H1 (cell line): ENCODE measurements at regions not wholly inside any gene's neighbourhood (a gene's known extent, or its start where the extent isn't known, plus 50 kb on each side); places are given as distances from the start of the nearest gene placed in this dataset.

Source experiments
- CTCF ChIA-PET: fragments of 300-600 bp; sonication (Branson Sonifier 250); formaldehyde crosslinking; loops from one replicate; lab custom pipeline; 2021; ENCODE audit not compliant: partially characterized antibody; lab: Charles Lee
- POLR2A ChIA-PET: fragments of 300-600 bp; sonication (Branson Sonifier 250); formaldehyde crosslinking; loops from one replicate; lab custom pipeline; 2021; ENCODE audit warnings: inconsistent platforms; ENCODE audit not compliant: partially characterized antibody; lab: Charles Lee
- DNase-seq, 2 experiments: peaks; one replicate each; pipeline versions ENCODE4 v3.0.0 to v3.0.0-alpha.2; 2010 to 2022; ENCODE audit warnings: low spot score in 2 of 2, low read depth in 1 of 2, mixed read lengths in 1 of 2
- FAIRE-seq: peaks from 2 replicates; lab custom pipeline; 2011; peaks lifted over from hg19 to GRCh38; lab: Jason Lieb, UNC
- H2AFZ ChIP-seq: 2 replicates; pipeline ENCODE4 v1.8.1; 2012; ENCODE audit warnings: low read length, inconsistent platforms
- H2AK5ac ChIP-seq: 2 replicates; pipeline ENCODE4 v1.6.1; 2013; ENCODE audit warnings: low read depth, low read length
- H2BK120ac ChIP-seq: replicated peaks from 2 replicates; pipeline ENCODE3; 2013; ENCODE audit warnings: low read depth, low read length, inconsistent platforms
- H2BK12ac ChIP-seq: 2 replicates; pipeline ENCODE4 v1.6.1; 2013; ENCODE audit warnings: low read depth, low read length
- H2BK15ac ChIP-seq: 2 replicates; pipeline ENCODE4 v1.6.1; 2013; ENCODE audit warnings: low read length
- H2BK20ac ChIP-seq: 2 replicates; pipeline ENCODE4 v1.6.1; 2013; ENCODE audit warnings: low read length
- H2BK5ac ChIP-seq: 2 replicates; pipeline ENCODE4 v1.6.1; 2013; ENCODE audit warnings: low read depth, low read length
- H3K14ac ChIP-seq: 2 replicates; pipeline ENCODE4 v1.6.1; 2013; ENCODE audit warnings: inconsistent platforms; ENCODE audit not compliant: insufficient read length
- H3K18ac ChIP-seq: 2 replicates; pipeline ENCODE4 v1.6.1; 2013; ENCODE audit warnings: low read length; ENCODE audit errors: extremely low read depth
- H3K23ac ChIP-seq: 2 replicates; pipeline ENCODE4 v1.6.1; 2013; ENCODE audit warnings: inconsistent platforms; ENCODE audit not compliant: insufficient read length
- H3K23me2 ChIP-seq: 2 replicates; pipeline ENCODE4 v1.6.1; 2013; ENCODE audit warnings: low read depth, low read length
- H3K27ac ChIP-seq: 2 replicates; pipeline ENCODE4 v1.6.1; 2011; ENCODE audit warnings: low read depth, low read length, inconsistent platforms
- H3K27me3 ChIP-seq, 4 experiments: replicated peaks in 1 of 4; 1 replicate in 1 of 4; 2 replicates in 3 of 4; pipeline versions ENCODE4 v1.6.1 to v1.8.1; 2011 to 2013; ENCODE audit warnings: low read length in 3 of 4, mild to moderate bottlenecking in 3 of 4, inconsistent platforms in 2 of 4, mixed read lengths in 2 of 4, moderate library complexity in 1 of 4; ENCODE audit not compliant: control insufficient read depth in 3 of 4, insufficient read depth in 3 of 4; ENCODE audit errors: extremely low read depth in 1 of 4
- H3K36me3 ChIP-seq, 4 experiments: 2 replicates each; pipeline versions ENCODE4 v1.6.1 to v1.8.1; 2011 to 2013; ENCODE audit warnings: mild to moderate bottlenecking in 4 of 4, low read length in 3 of 4, moderate library complexity in 2 of 4, control low read depth in 1 of 4, inconsistent platforms in 1 of 4; ENCODE audit not compliant: insufficient read depth in 4 of 4, control insufficient read depth in 2 of 4
- H3K4ac ChIP-seq: replicated peaks from 2 replicates; pipeline ENCODE3; 2013; ENCODE audit warnings: low read length, low read depth, mixed read lengths, inconsistent platforms; ENCODE audit not compliant: insufficient read length
- H3K4me1 ChIP-seq, 4 experiments: replicated peaks in 1 of 4; 1 replicate in 1 of 4; 2 replicates in 3 of 4; pipeline versions ENCODE4 v1.6.1 to v1.8.1; 2011 to 2013; ENCODE audit warnings: low read length in 3 of 4, inconsistent platforms in 2 of 4, mixed read lengths in 1 of 4; ENCODE audit not compliant: insufficient read depth in 4 of 4, control insufficient read depth in 3 of 4
- H3K4me2 ChIP-seq, 2 experiments: 2 replicates each; pipeline versions ENCODE4 v1.6.1 to v1.8.1; 2011 to 2013; ENCODE audit warnings: low read depth in 2 of 2, low read length in 2 of 2, control low read depth in 1 of 2, inconsistent platforms in 1 of 2, mild to moderate bottlenecking in 1 of 2; ENCODE audit not compliant: insufficient read depth in 1 of 2
- H3K4me3 ChIP-seq, 4 experiments: fragments of 200-600, 300-600 bp in 1 of 4; sonication (generic), shearing (Covaris generic), sonication (Bioruptor Twin) in 1 of 4; 2 replicates each; pipeline versions ENCODE4 v1.5.1 to v1.8.1; 2011 to 2016; ENCODE audit warnings: low read length in 4 of 4, low read depth in 3 of 4, control low read depth in 2 of 4, inconsistent platforms in 2 of 4, mild to moderate bottlenecking in 2 of 4, mixed read lengths in 1 of 4, moderate library complexity in 1 of 4; ENCODE audit not compliant: insufficient read depth in 2 of 4; ENCODE audit errors: extremely low read depth in 1 of 4
- H3K56ac ChIP-seq: replicated peaks from 2 replicates; pipeline ENCODE3; 2013; ENCODE audit warnings: low read depth, mild to moderate bottlenecking, mixed read lengths, low read length, inconsistent platforms; ENCODE audit not compliant: insufficient read length
- H3K79me1 ChIP-seq: 2 replicates; pipeline ENCODE4 v1.6.1; 2013; ENCODE audit warnings: low read depth, low read length, control low read depth
- H3K79me2 ChIP-seq, 2 experiments: 2 replicates each; pipeline versions ENCODE4 v1.6.1 to v1.8.1; 2012 to 2013; ENCODE audit warnings: low read length in 2 of 2, mild to moderate bottlenecking in 2 of 2, inconsistent platforms in 1 of 2; ENCODE audit not compliant: insufficient read depth in 2 of 2, control insufficient read depth in 1 of 2
- H3K9ac ChIP-seq, 4 experiments: replicated peaks in 1 of 4; 1 replicate in 1 of 4; 2 replicates in 3 of 4; pipeline versions ENCODE4 v1.6.1 to v1.8.1; 2011 to 2013; ENCODE audit warnings: low read depth in 3 of 4, low read length in 3 of 4, control low read depth in 2 of 4, mild to moderate bottlenecking in 2 of 4, moderate library complexity in 2 of 4, inconsistent platforms in 1 of 4; ENCODE audit errors: extremely low read depth in 1 of 4
- H3K9me3 ChIP-seq, 2 experiments: 2 replicates each; pipeline versions ENCODE4 v1.6.1 to v1.8.1; 2012 to 2013; ENCODE audit warnings: mild to moderate bottlenecking in 2 of 2, moderate library complexity in 2 of 2, control low read depth in 1 of 2, inconsistent platforms in 1 of 2, low read depth in 1 of 2, low read length in 1 of 2, mixed read lengths in 1 of 2; ENCODE audit not compliant: insufficient read depth in 2 of 2
- H4K20me1 ChIP-seq, 2 experiments: replicated peaks in 1 of 2; 2 replicates each; pipeline versions ENCODE3 to v1.8.1; 2011 to 2013; ENCODE audit warnings: inconsistent platforms in 2 of 2, low read length in 2 of 2, mild to moderate bottlenecking in 1 of 2; ENCODE audit not compliant: insufficient read depth in 2 of 2, control insufficient read depth in 1 of 2
- H4K5ac ChIP-seq: 2 replicates; pipeline ENCODE4 v1.6.1; 2013; ENCODE audit warnings: low read length, low read depth, mixed read lengths, inconsistent platforms; ENCODE audit not compliant: insufficient read length
- H4K8ac ChIP-seq: 2 replicates; pipeline ENCODE4 v1.8.0; 2013; ENCODE audit warnings: mild to moderate bottlenecking, moderate library complexity, low read length, inconsistent platforms; ENCODE audit not compliant: insufficient read depth; ENCODE audit errors: extremely low read depth
- H4K91ac ChIP-seq: replicated peaks from 2 replicates; pipeline ENCODE3; 2013; ENCODE audit warnings: low read length, mixed read lengths, inconsistent platforms; ENCODE audit not compliant: insufficient read length
- BCL11A ChIP-seq, 2 experiments: IDR thresholded peaks; one replicate each; pipeline ENCODE4 v1.6.1; 2011; ENCODE audit warnings: low read depth in 2 of 2, low read length in 2 of 2, mild to moderate bottlenecking in 2 of 2
- BRCA1 ChIP-seq: IDR thresholded peaks from 2 replicates; pipeline ENCODE4 v1.6.1; 2012; ENCODE audit warnings: low read depth, low read length, improper control_type of control experiment
- CEBPB ChIP-seq: IDR thresholded peaks from 2 replicates; pipeline ENCODE4 v1.6.1; 2012; ENCODE audit warnings: low read depth, low read length
- CHD1 ChIP-seq: IDR thresholded peaks from 2 replicates; pipeline ENCODE4 v1.6.1; 2012; ENCODE audit warnings: low read depth, low read length, improper control_type of control experiment
- GABPA ChIP-seq: IDR thresholded peaks from 2 replicates; pipeline ENCODE4 v1.6.1; 2011; ENCODE audit warnings: mild to moderate bottlenecking, low read length, moderate library complexity, borderline replicate concordance; ENCODE audit not compliant: insufficient read depth
- HDAC2 ChIP-seq, 2 experiments: fragments of 300-600 bp in 1 of 2; sonication (generic) in 1 of 2; IDR thresholded peaks; 2 replicates each; pipeline ENCODE4 v1.6.1; 2011 to 2012; ENCODE audit warnings: low read depth in 2 of 2, low read length in 2 of 2, mild to moderate bottlenecking in 2 of 2, moderate library complexity in 2 of 2, borderline replicate concordance in 1 of 2, inconsistent platforms in 1 of 2
- HDAC6 ChIP-seq: IDR thresholded peaks from one replicate; pipeline ENCODE4 v1.7.1; 2012; ENCODE audit warnings: low read depth, mild to moderate bottlenecking, inconsistent platforms, low read length, moderate library complexity
- JUN ChIP-seq: IDR thresholded peaks from 2 replicates; pipeline ENCODE4 v1.6.1; 2011; ENCODE audit warnings: low read depth, mild to moderate bottlenecking, improper control_type of control experiment, low read length
- JUND ChIP-seq: IDR thresholded peaks from 2 replicates; pipeline ENCODE4 v1.6.1; 2011; ENCODE audit warnings: mild to moderate bottlenecking, improper control_type of control experiment, low read length
- KDM5A ChIP-seq: fragments of 200-600 bp; IDR thresholded peaks from 2 replicates; pipeline ENCODE4 v1.7.1; 2012; ENCODE audit warnings: mild to moderate bottlenecking, low read length, inconsistent platforms, mixed read lengths
- RAD21 ChIP-seq, 2 experiments: IDR thresholded peaks in 1 of 2; conservative IDR thresholded peaks in 1 of 2; 2 replicates each; pipeline ENCODE4 v1.6.1; 2011; ENCODE audit warnings: low read depth in 2 of 2, low read length in 2 of 2, improper control_type of control experiment in 1 of 2, inconsistent platforms in 1 of 2, mild to moderate bottlenecking in 1 of 2, moderate library complexity in 1 of 2
- RBBP5 ChIP-seq: IDR thresholded peaks from 2 replicates; pipeline ENCODE4 v1.7.1; 2012; ENCODE audit warnings: low read depth, mild to moderate bottlenecking, inconsistent platforms, low read length, moderate library complexity, borderline replicate concordance
- RNF2 ChIP-seq: fragments of 200-900, 300-1000 bp; sonication (generic); IDR thresholded peaks from 2 replicates; pipeline ENCODE4 v1.7.1; 2016; ENCODE audit warnings: borderline replicate concordance, low read depth, mild to moderate bottlenecking, antibody characterized with exemption, low read length; ENCODE audit not compliant: poor library complexity, severe bottlenecking; ENCODE audit errors: missing control alignments
- SP1 ChIP-seq: IDR thresholded peaks from 2 replicates; pipeline ENCODE4 v1.6.1; 2011; ENCODE audit warnings: low read depth, low read length
- SP2 ChIP-seq: IDR thresholded peaks from 2 replicates; pipeline ENCODE4 v1.6.1; 2012; ENCODE audit warnings: mild to moderate bottlenecking, low read length, inconsistent platforms
- WGBS, 2 experiments: shearing (Covaris generic) in 1 of 2; methylation state at CpG; one replicate each; pipeline versions ENCODE4 v1.1.6 to v1.1.7; 2013 to 2015; ENCODE audit warnings: low lambda C conversion rate in 2 of 2, mixed read lengths in 2 of 2, inconsistent platforms in 1 of 2, low coverage in 1 of 2, missing lambda C conversion rate in 1 of 2; ENCODE audit not compliant: insufficient replicate concordance in 2 of 2, insufficient coverage in 1 of 2, insufficient read length in 1 of 2; ENCODE audit errors: extremely low coverage in 1 of 2, missing lambda C conversion rate in 1 of 2; 5-methylcytosine and 5-hydroxymethylcytosine counted together

DNA sequence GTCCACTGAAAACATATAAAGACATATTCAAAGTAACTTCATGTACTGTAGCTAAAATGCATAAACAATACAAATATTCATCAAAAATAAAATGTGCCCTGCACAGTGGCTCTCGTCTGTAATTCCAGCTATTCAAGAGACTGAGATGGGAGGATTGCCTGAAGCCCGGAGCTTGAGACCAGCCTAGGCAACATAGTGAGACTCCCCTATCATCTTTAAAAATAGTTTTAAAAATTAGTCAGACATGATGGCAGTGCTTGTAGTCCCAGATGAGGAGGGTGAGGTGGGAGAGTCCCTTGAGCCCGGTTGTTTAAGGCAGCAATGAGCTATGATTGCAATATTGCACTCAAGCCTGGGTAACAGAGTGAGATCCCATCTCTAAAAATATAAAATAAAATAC lies 534.1 kb downstream of the ANXA1 start:
- Histone ChIP-seq H3K23ac (no peak overlapping the region), H4K91ac (no peak overlapping the region), H3K9me3 (no peaks in the 10 kb centered on the region), H2BK15ac (no peak overlapping the region), H3K4me2 (no peak overlapping the region), H2BK5ac (no peak overlapping the region), H3K56ac (no peak overlapping the region), H4K5ac (no peak overlapping the region), H3K79me1 (no peaks in the 10 kb centered on the region), H2BK12ac (no peak overlapping the region), H2BK120ac (no peak overlapping the region), H3K14ac (no peak overlapping the region), H3K36me3 (no peaks in the 10 kb centered on the region), H3K18ac (no peak overlapping the region), H3K9ac (no peak overlapping the region), H2AFZ (no peak overlapping the region), H3K4ac (no peak overlapping the region), H2AK5ac (no peak overlapping the region), H4K8ac (no peak overlapping the region), H3K27me3 (no peaks in the 10 kb centered on the region), H3K27ac (no peak overlapping the region), H3K79me2 (no peaks in the 10 kb centered on the region), H2BK20ac (no peak overlapping the region), H3K4me3 (no peak overlapping the region), H3K23me2 (no peaks in the 10 kb centered on the region), H4K20me1 (no peaks in the 10 kb centered on the region), H3K4me1 (peaks cover 0 to 6% (median 0%) of the 10 kb centered on the region in 4 experiments; a peak in 2 of 7 replicates)
- ChIA-PET CTCF (interaction anchor here (1.3 kb wide), 1 partner anchor 1004 kb away, joined by 3 read pairs; no protein-coding TSS in a partner anchor), POLR2A (interaction anchor here (1.3 kb wide), 1 partner anchor 407 kb away, joined by 5 read pairs; no protein-coding TSS in a partner anchor)
- FAIRE-seq (no peak), DNase-seq (no peak)
- 94% methylated on average over 3 of the region's 3 CpGs; no CpG with 5 or more reads in 1 of the 2 experiments for WGBS, 2 experiments
- TF ChIP-seq JUN (no peak), BRCA1 (no peak), SP2 (no peak), RAD21 (IDR thresholded peaks at IDR 0.05 in 1 of 2, conservative IDR thresholded peaks at IDR 0.05 in 1 of 2; ENCODE audit: low read depth in 2 of 2, low read length in 2 of 2) (no peak), SP1 (no peak), RBBP5 (no peak), RNF2 (no peak), GABPA (no peak), HDAC6 (no peak), BCL11A (IDR thresholded peaks at IDR 0.05; ENCODE audit: low read depth in 2 of 2, low read length in 2 of 2) (no peak), KDM5A (no peak), CHD1 (no peak), JUND (no peak), CEBPB (no peak), HDAC2 (IDR thresholded peaks at IDR 0.05; ENCODE audit: borderline replicate concordance in 1 of 2, low read depth in 2 of 2, low read length in 2 of 2) (no peak)
